Aorta (tissue), 5 donors: ENCODE measurements at regions not wholly inside any gene's neighbourhood (a gene's known extent, or its start where the extent isn't known, plus 50 kb on each side); places are given as distances from the start of the nearest gene placed in this dataset.

Experiments used
- ATAC-seq: fragments of 200-7000 bp; cut with Tn5 transposase; one replicate; pipeline ENCODE4 v1.9.1; 2022; ENCODE audit warnings: moderate library complexity; ENCODE audit not compliant: low FRiP score
- DNase-seq, 2 donors: peaks; one replicate each; pipeline ENCODE4 v3.0.0-alpha.2; 2020
- H3K27ac ChIP-seq, 2 donors: one replicate each; pipeline ENCODE4 v1.5.1; 2013; ENCODE audit warnings: low read length in 2 of 2, mild to moderate bottlenecking in 2 of 2, moderate library complexity in 2 of 2, control low read depth in 1 of 2, inconsistent platforms in 1 of 2, low read depth in 1 of 2
- H3K27me3 ChIP-seq, 2 donors: one replicate each; pipeline ENCODE4 v1.6.1; 2013; ENCODE audit warnings: control low read depth in 1 of 2, low read length in 1 of 2, mild to moderate bottlenecking in 1 of 2, moderate library complexity in 1 of 2; ENCODE audit not compliant: insufficient read depth in 2 of 2, control insufficient read depth in 1 of 2
- H3K36me3 ChIP-seq, 2 donors: one replicate each; pipeline ENCODE4 v1.6.1; 2013; ENCODE audit warnings: control low read depth in 1 of 2, low read length in 1 of 2, mild to moderate bottlenecking in 1 of 2; ENCODE audit not compliant: insufficient read depth in 2 of 2, control insufficient read depth in 1 of 2
- H3K4me1 ChIP-seq, 2 donors: one replicate each; pipeline ENCODE4 v1.6.1; 2013; ENCODE audit warnings: low read length in 2 of 2, control low read depth in 1 of 2, mild to moderate bottlenecking in 1 of 2, moderate library complexity in 1 of 2; ENCODE audit not compliant: insufficient read depth in 2 of 2, control insufficient read depth in 1 of 2
- H3K4me3 ChIP-seq, 2 donors: one replicate each; pipeline ENCODE4 v1.5.1; 2013; ENCODE audit warnings: low read length in 2 of 2, control low read depth in 1 of 2, mild to moderate bottlenecking in 1 of 2
- H3K9me3 ChIP-seq: one replicate; pipeline ENCODE4 v1.6.1; 2013; ENCODE audit warnings: mild to moderate bottlenecking, low read length; ENCODE audit not compliant: control insufficient read depth
- WGBS, 2 donors: extraction: QIAGEN DNeasy Blood & Tissue Kit; methylation state at CpG; one replicate each; pipeline ENCODE4 v1.1.7; 2013; 5-methylcytosine and 5-hydroxymethylcytosine counted together
- intact Hi-C, 2 donors: fragments of 100-400 bp; cut with DNase I; formaldehyde crosslinking; loops; one replicate each; pipeline versions ENCODE4 v1.14.2 to v1.15.0; 2022
- donor health status: healthy with polysubstance abuse.
- donor health status: Bipolar disorder and iron deficiency.
- donor health status: DM: no; HTN: no; CAD: no.
- donor health status: DM: no; HTN: no; CAD: no.
- donor health status: DM: yes; HTN: yes; CAD: no.

GRCh38 chr3:181050738-181051137, 61.2 kb upstream of the DNAJC19 start:
- no peak overlapping the region for H3K27ac ChIP-seq
- no peaks in the 10 kb centered on the region for H3K9me3 ChIP-seq
- DNase-seq, result no peak
- H3K36me3 ChIP-seq, result no peaks in the 10 kb centered on the region
- no peak for ATAC-seq
- H3K4me3 ChIP-seq, result no peak overlapping the region
- H3K4me1 ChIP-seq, result no peaks in the 10 kb centered on the region
- 1 to 5% methylated on average over 1 of the region's 1 CpG for WGBS, 2 donors
- no peaks in the 10 kb centered on the region for H3K27me3 ChIP-seq
- intact Hi-C loops, result no loop called here

- H3K27me3 ChIP-seq, result no peaks in the 10 kb centered on the region
- no peaks in the 10 kb centered on the region for H3K36me3 ChIP-seq
- no peak overlapping the region for H3K27ac ChIP-seq
- H3K4me3 ChIP-seq, result no peak overlapping the region
- H3K9me3 ChIP-seq, result no peaks in the 10 kb centered on the region
- no peak for ATAC-seq
- DNase-seq, result no peak
- H3K4me1 ChIP-seq, result no peaks in the 10 kb centered on the region
- intact Hi-C loops, result no loop called here
Observed at GRCh38 chr3:181040030-181040429, 50.5 kb upstream of the DNAJC19 start.
